ENCODE measurements at regions not wholly inside any gene's neighbourhood (a gene's known extent, or its start where the extent isn't known, plus 50 kb on each side); places are given as distances from the start of the nearest gene placed in this dataset.

GRCh38 chr1:189816558-189816957 lies 661.1 kb downstream of the BRINP3 start (continued):
- TF ChIP-seq ZNF114 (CRISPR knock-in tag; IDR thresholded peaks at IDR 0.05), result no peak
- no peak for TF ChIP-seq ETS1 (IDR thresholded peaks at IDR 0.05)
- no peak for TF ChIP-seq CREB1 (CRISPR knock-in tag; IDR thresholded peaks at IDR 0.05; ENCODE audit: low read depth)
- TF ChIP-seq CTCF (conservative IDR thresholded peaks at IDR 0.05; ENCODE audit: low read depth in 2 of 2), result no peak

GRCh38 chr1:189819751-189820150 lies 657.9 kb downstream of the BRINP3 start:
- H3K27me3 ChIP-seq (ENCODE audit: insufficient read depth), result no peaks in the 10 kb centered on the region
- no peaks in the 10 kb centered on the region for H3K79me2 ChIP-seq (replicated peaks; ENCODE audit: insufficient read depth)
- ATAC-seq (no peak), DNase-seq (ENCODE audit: low spot score) (no peak)
- no peak overlapping the region for H3K27ac ChIP-seq (ENCODE audit: low read depth)
- Mint-ChIP-seq H3K9me3 (no peaks in the 10 kb centered on the region), H3K36me3 (ENCODE audit: low read depth) (no peaks in the 10 kb centered on the region), H3K4me3 (no peak overlapping the region), H3K27ac (no peak overlapping the region), H3K27me3 (ENCODE audit: insufficient read depth, low read depth, poor library complexity) (no peaks in the 10 kb centered on the region), H3K4me1 (peaks cover 7% of the 10 kb centered on the region; the same call in 2 of the 3 replicates)
- no peak overlapping the region for H3K4me2 ChIP-seq
- no peaks in the 10 kb centered on the region for H3K4me1 ChIP-seq (ENCODE audit: insufficient read depth)
- no peaks in the 10 kb centered on the region for H3F3A ChIP-seq (replicated peaks; ENCODE audit: low read depth)
- no peaks in the 10 kb centered on the region for H3K36me3 ChIP-seq (ENCODE audit: insufficient read depth)
- no peak overlapping the region for H3K4me3 ChIP-seq
- H2AFZ ChIP-seq, result no peak overlapping the region
- H4K20me1 ChIP-seq (replicated peaks; ENCODE audit: insufficient read depth), result no peaks in the 10 kb centered on the region
- no peaks in the 10 kb centered on the region for H3K9me2 ChIP-seq (ENCODE audit: insufficient read depth)
- no peak for TF ChIP-seq ZNF462 (CRISPR knock-in tag; IDR thresholded peaks at IDR 0.05)
- no peak for TF ChIP-seq ETS1 (IDR thresholded peaks at IDR 0.05)
- TF ChIP-seq ZNF331 (CRISPR knock-in tag; IDR thresholded peaks at IDR 0.05; ENCODE audit: low read depth), result no peak
- no peak for TF ChIP-seq ZNF114 (CRISPR knock-in tag; IDR thresholded peaks at IDR 0.05)
- no peak for TF ChIP-seq REST (IDR thresholded peaks at IDR 0.05; ENCODE audit: unreplicated experiment)
- no peak for TF ChIP-seq STAT1 (IDR thresholded peaks at IDR 0.05; ENCODE audit: unreplicated experiment)
- no peak for TF ChIP-seq EZH2 (IDR thresholded peaks at IDR 0.05; ENCODE audit: low read depth, unreplicated experiment)

Measured in GM23338 (cell line).